MCF 10A (cell line): ENCODE measurements at regions not wholly inside any gene's neighbourhood (a gene's known extent, or its start where the extent isn't known, plus 50 kb on each side); places are given as distances from the start of the nearest gene placed in this dataset.

Experiments used
- BruUV-seq: library from RNA; stranded (reverse); fragments of 400-500 nt; replicated peaks from 2 replicates; lab custom pipeline; 2021; lab: Mats Ljungman, UMichigan
- CTCF ChIA-PET: fragments of 300-600 bp; sonication (Branson Sonifier 250); formaldehyde crosslinking; extraction: SDS; loops from one replicate; lab custom pipeline; 2021; ENCODE audit warnings: antibody characterized with exemption, inconsistent platforms; lab: Yijun Ruan, JAX
- POLR2A ChIA-PET: fragments of 300-600, 350-650 bp; sonication (Branson Sonifier 250); formaldehyde crosslinking; extraction: SDS; loops from one replicate; lab custom pipeline; 2020; ENCODE audit warnings: antibody characterized with exemption, inconsistent platforms; lab: Yijun Ruan, JAX
- DNase-seq: peaks from one replicate; pipeline ENCODE4 v3.0.0-alpha.2; 2018; ENCODE audit not compliant: unreplicated experiment
- H3K27ac Mint-ChIP-seq: one replicate; pipeline ENCODE4 v1.8.0; 2022; ENCODE audit warnings: mild to moderate bottlenecking, low read depth, mixed read lengths; ENCODE audit not compliant: unreplicated experiment
- H3K27me3 Mint-ChIP-seq: one replicate; pipeline ENCODE4 v1.8.0; 2022; ENCODE audit warnings: mixed read lengths; ENCODE audit not compliant: insufficient read depth, unreplicated experiment
- H3K36me3 Mint-ChIP-seq: one replicate; pipeline ENCODE4 v1.8.0; 2022; ENCODE audit warnings: mild to moderate bottlenecking, moderate library complexity, mixed read lengths; ENCODE audit not compliant: insufficient read depth, unreplicated experiment
- H3K4me1 Mint-ChIP-seq: one replicate; pipeline ENCODE4 v1.8.0; 2022; ENCODE audit warnings: mixed read lengths; ENCODE audit not compliant: insufficient read depth, unreplicated experiment
- H3K4me3 Mint-ChIP-seq: one replicate; pipeline ENCODE4 v1.8.0; 2022; ENCODE audit warnings: mild to moderate bottlenecking, moderate library complexity, mixed read lengths; ENCODE audit not compliant: unreplicated experiment
- H3K9me3 Mint-ChIP-seq: one replicate; pipeline ENCODE4 v1.8.0; 2022; ENCODE audit warnings: mixed read lengths; ENCODE audit not compliant: unreplicated experiment
- CTCF ChIP-seq: fragments of 200-600 bp; IDR thresholded peaks from one replicate; pipeline ENCODE4 v1.8.0; 2022; ENCODE audit warnings: antibody characterized with exemption, mild to moderate bottlenecking; ENCODE audit not compliant: unreplicated experiment
- intact Hi-C: fragments of 100-400 bp; cut with micrococcal nuclease; formaldehyde crosslinking; loops from 2 replicates; pipeline ENCODE4 v1.14.1; 2022

- Mint-ChIP-seq H3K4me3 (no peak overlapping the region), H3K4me1 (peaks cover 4% of the 10 kb centered on the region), H3K9me3 (peaks cover 8% of the 10 kb centered on the region), H3K27ac (no peak overlapping the region), H3K27me3 (no peaks in the 10 kb centered on the region), H3K36me3 (peaks cover 9% of the 10 kb centered on the region)
- CTCF ChIA-PET: no interaction called here
- no TSS peak for BruUV-seq
- POLR2A ChIA-PET: interaction anchor here (0.5 to 0.6 kb wide), 2 partner anchors 149 to 335 kb away, joined by 3 read pairs; no protein-coding TSS in a partner anchor
- no peak for TF ChIP-seq CTCF
- no peak for DNase-seq
- intact Hi-C loops: no loop called here
Observed at GRCh38 chr3:194287977-194288706, 63.0 kb downstream of the CPN2 start.
